Upper lobe of left lung (tissue), 6 donors: ENCODE measurements at regions not wholly inside any gene's neighbourhood (a gene's known extent, or its start where the extent isn't known, plus 50 kb on each side); places are given as distances from the start of the nearest gene placed in this dataset.

Source experiments
- ATAC-seq, 2 donors: fragments of 200-7000 bp; cut with Tn5 transposase; one replicate each; pipeline ENCODE4 v1.9.1; 2022; ENCODE audit warnings: mild to moderate bottlenecking in 2 of 2, moderate library complexity in 2 of 2; ENCODE audit not compliant: low FRiP score in 2 of 2
- DNase-seq, 2 donors: peaks; one replicate each; pipeline ENCODE4 v3.0.0-alpha.2; 2019 to 2020
- H3K27ac ChIP-seq, 4 donors: fragments of 200-600 bp; sonication (generic); one replicate each; pipeline ENCODE4 v1.5.1; 2016 to 2019
- H3K27me3 ChIP-seq, 4 donors: fragments of 200-600 bp; sonication (generic); one replicate each; pipeline ENCODE4 v1.5.1; 2017 to 2019
- H3K36me3 ChIP-seq, 4 donors: fragments of 200-600 bp; sonication (generic); one replicate each; pipeline ENCODE4 v1.5.1; 2016 to 2019
- H3K4me1 ChIP-seq, 4 donors: fragments of 200-600 bp; sonication (generic); one replicate each; pipeline ENCODE4 v1.5.1; 2018 to 2019
- H3K4me3 ChIP-seq, 4 donors: fragments of 200-600 bp; sonication (generic); one replicate each; pipeline ENCODE4 v1.5.1; 2017 to 2019; ENCODE audit warnings: mild to moderate bottlenecking in 2 of 4, moderate library complexity in 1 of 4
- H3K9me3 ChIP-seq, 4 donors: fragments of 200-600 bp; sonication (generic); one replicate each; pipeline ENCODE4 v1.5.1; 2018 to 2019
- EP300 ChIP-seq, 4 donors: sonication (generic); formaldehyde crosslinking; IDR thresholded peaks; one replicate each; pipeline ENCODE4 v1.5.1; 2017; ENCODE audit warnings: antibody characterized with exemption in 4 of 4, control low read depth in 2 of 4
- POLR2A ChIP-seq, 4 donors: fragments of 450-650 bp; IDR thresholded peaks; one replicate each; pipeline ENCODE4 v1.5.1; 2016 to 2017; ENCODE audit warnings: antibody characterized with exemption in 4 of 4, mild to moderate bottlenecking in 2 of 4
- POLR2AphosphoS5 ChIP-seq, 2 donors: sonication (generic); formaldehyde crosslinking; IDR thresholded peaks; one replicate each; pipeline ENCODE4 v1.5.1; 2017; ENCODE audit warnings: antibody characterized with exemption in 2 of 2
- WGBS, 2 donors: methylation state at CpG; one replicate each; pipeline ENCODE4 v1.1.5; 2017 to 2018; 5-methylcytosine and 5-hydroxymethylcytosine counted together
- TF ChIP-seq, protein P1 (sequence below), 6 experiments: fragments of 450-650 bp in 4 of 6; fragments of 200-600 bp in 2 of 6; sonication (generic) in 2 of 6; IDR thresholded peaks; one replicate each; pipeline ENCODE4 v1.5.1; 2016 to 2019; ENCODE audit warnings: antibody characterized with exemption in 6 of 6
- donor health status: DM: no; HTN: no; CAD: no; lungs with moderate emphysema.
- donor health status: DM: no; HTN: yes; CAD: no; lungs with severe emphysema.

- 83 to 85% methylated on average over 6 of the region's 6 CpGs for WGBS, 2 donors
- TF ChIP-seq EP300 (IDR thresholded peaks at IDR 0.05): no peak
- no peak for TF ChIP-seq POLR2A (IDR thresholded peaks at IDR 0.05)
- TF ChIP-seq POLR2AphosphoS5 (IDR thresholded peaks at IDR 0.05): no peak
- TF ChIP-seq, protein P1, sequence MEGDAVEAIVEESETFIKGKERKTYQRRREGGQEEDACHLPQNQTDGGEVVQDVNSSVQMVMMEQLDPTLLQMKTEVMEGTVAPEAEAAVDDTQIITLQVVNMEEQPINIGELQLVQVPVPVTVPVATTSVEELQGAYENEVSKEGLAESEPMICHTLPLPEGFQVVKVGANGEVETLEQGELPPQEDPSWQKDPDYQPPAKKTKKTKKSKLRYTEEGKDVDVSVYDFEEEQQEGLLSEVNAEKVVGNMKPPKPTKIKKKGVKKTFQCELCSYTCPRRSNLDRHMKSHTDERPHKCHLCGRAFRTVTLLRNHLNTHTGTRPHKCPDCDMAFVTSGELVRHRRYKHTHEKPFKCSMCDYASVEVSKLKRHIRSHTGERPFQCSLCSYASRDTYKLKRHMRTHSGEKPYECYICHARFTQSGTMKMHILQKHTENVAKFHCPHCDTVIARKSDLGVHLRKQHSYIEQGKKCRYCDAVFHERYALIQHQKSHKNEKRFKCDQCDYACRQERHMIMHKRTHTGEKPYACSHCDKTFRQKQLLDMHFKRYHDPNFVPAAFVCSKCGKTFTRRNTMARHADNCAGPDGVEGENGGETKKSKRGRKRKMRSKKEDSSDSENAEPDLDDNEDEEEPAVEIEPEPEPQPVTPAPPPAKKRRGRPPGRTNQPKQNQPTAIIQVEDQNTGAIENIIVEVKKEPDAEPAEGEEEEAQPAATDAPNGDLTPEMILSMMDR (IDR thresholded peaks at IDR 0.05): no peak
- no peaks in the 10 kb centered on the region for H3K36me3 ChIP-seq
- H3K4me1 ChIP-seq: no peaks in the 10 kb centered on the region
- ATAC-seq: no peak
- H3K4me3 ChIP-seq: no peak overlapping the region
- H3K27ac ChIP-seq: no peak overlapping the region
- no peak for DNase-seq
- no peaks in the 10 kb centered on the region for H3K27me3 ChIP-seq
- no peaks in the 10 kb centered on the region for H3K9me3 ChIP-seq
These were observed 273.7 kb downstream of the KLF12 start for GRCh38 chr13:73860501-73860900.

GRCh38 chr13:73859841-73860240 is 274.4 kb downstream of the KLF12 start:
- Histone ChIP-seq H3K4me1 (no peaks in the 10 kb centered on the region), H3K9me3 (no peaks in the 10 kb centered on the region), H3K4me3 (no peak overlapping the region), H3K27me3 (no peaks in the 10 kb centered on the region), H3K36me3 (no peaks in the 10 kb centered on the region), H3K27ac (no peak overlapping the region)
- no peak for ATAC-seq
- DNase-seq: no peak
- TF ChIP-seq EP300 (IDR thresholded peaks at IDR 0.05) (no peak), POLR2A (IDR thresholded peaks at IDR 0.05) (no peak), POLR2AphosphoS5 (IDR thresholded peaks at IDR 0.05) (no peak)
- TF ChIP-seq, protein P1 (IDR thresholded peaks at IDR 0.05): no peak
- 66 to 75% methylated on average over 4 of the region's 4 CpGs for WGBS, 2 donors

DNA sequence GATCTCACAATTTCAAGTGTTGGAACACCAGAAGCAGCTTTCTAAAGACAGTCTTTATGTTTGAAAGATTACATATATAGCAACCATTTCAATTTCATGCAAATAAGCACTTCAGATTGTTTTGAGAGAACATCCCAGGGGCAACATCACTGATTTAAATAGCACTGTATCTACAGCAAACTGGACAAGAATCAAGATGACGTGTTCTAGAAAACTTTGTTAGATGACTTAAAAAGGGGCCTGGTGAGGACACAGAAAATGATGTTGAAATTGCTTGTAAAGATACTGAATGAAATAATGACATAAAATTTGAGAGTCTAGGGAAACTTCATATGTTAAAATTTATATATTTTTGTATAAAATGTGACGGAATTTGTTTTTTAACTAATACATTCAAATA is 277.1 kb downstream of the KLF12 start:
- H3K4me1 ChIP-seq: no peaks in the 10 kb centered on the region

GRCh38 chr13:73851104-73851503 is 283.1 kb downstream of the KLF12 start:
- Histone ChIP-seq H3K4me3 (no peak overlapping the region), H3K9me3 (no peaks in the 10 kb centered on the region), H3K36me3 (no peaks in the 10 kb centered on the region), H3K4me1 (no peaks in the 10 kb centered on the region), H3K27me3 (no peaks in the 10 kb centered on the region), H3K27ac (no peak overlapping the region)
- DNase-seq (no peak), ATAC-seq (no peak)
- WGBS, 2 donors: 78 to 83% methylated on average over 3 of the region's 3 CpGs
- TF ChIP-seq, protein P1 (IDR thresholded peaks at IDR 0.05): no peak
- no peak for TF ChIP-seq EP300 (IDR thresholded peaks at IDR 0.05)
- no peak for TF ChIP-seq POLR2A (IDR thresholded peaks at IDR 0.05)
- TF ChIP-seq POLR2AphosphoS5 (IDR thresholded peaks at IDR 0.05): no peak

More for the DNA sequence above, 277.1 kb downstream of the KLF12 start:
- ATAC-seq (no peak), DNase-seq (no peak)
- TF ChIP-seq POLR2AphosphoS5 (IDR thresholded peaks at IDR 0.05): no peak
- no peak for TF ChIP-seq EP300 (IDR thresholded peaks at IDR 0.05)
- TF ChIP-seq POLR2A (IDR thresholded peaks at IDR 0.05): no peak
- TF ChIP-seq, protein P1 (IDR thresholded peaks at IDR 0.05): no peak
- Histone ChIP-seq H3K27ac (no peak overlapping the region), H3K9me3 (no peaks in the 10 kb centered on the region), H3K36me3 (no peaks in the 10 kb centered on the region), H3K4me3 (no peak overlapping the region), H3K27me3 (no peaks in the 10 kb centered on the region)
- 86 to 92% methylated on average over 2 of the region's 2 CpGs for WGBS, 2 donors

DNA sequence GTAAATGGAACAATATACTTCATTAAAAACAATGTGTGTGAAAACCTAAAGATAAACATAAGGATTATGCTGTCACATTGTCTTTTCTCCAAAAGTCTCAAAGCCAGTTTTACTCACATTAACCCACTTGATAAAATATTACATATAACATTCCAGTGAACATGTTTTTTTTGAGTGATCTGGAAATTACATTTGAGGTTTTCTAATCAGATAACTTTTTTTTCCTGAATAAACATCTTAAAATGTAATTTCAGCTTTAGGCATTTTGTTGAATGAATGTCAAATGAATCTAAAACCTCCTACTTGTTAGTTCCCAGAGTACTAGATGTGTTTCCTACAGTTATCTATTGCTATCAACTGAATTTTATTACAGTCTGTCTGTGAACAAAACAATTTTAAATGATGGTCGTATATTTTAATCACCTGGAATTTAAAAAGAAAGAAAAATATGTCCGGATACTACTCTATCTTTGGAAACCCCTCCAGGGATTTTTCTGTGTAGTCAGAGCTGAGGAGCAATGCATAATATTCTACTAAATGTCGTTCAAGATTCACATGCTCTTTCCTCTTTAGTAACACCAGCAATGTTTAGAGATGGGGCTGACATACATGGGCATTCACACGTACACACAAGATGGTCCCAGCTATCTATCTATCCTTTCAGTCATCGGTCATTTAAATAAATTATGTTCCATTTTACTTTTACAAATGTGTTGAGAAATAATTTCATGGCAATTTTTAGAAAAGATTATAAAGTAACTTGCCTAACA is 283.9 kb downstream of the KLF12 start:
- Histone ChIP-seq H3K27ac (no peak overlapping the region), H3K4me1 (no peaks in the 10 kb centered on the region), H3K36me3 (no peaks in the 10 kb centered on the region), H3K4me3 (no peak overlapping the region), H3K9me3 (no peaks in the 10 kb centered on the region), H3K27me3 (no peaks in the 10 kb centered on the region)
- DNase-seq (no peak), ATAC-seq (no peak)
- 65 to 73% methylated on average over 5 of the region's 5 CpGs for WGBS, 2 donors
- TF ChIP-seq POLR2A (IDR thresholded peaks at IDR 0.05) (no peak), POLR2AphosphoS5 (IDR thresholded peaks at IDR 0.05) (no peak), EP300 (IDR thresholded peaks at IDR 0.05) (no peak)
- TF ChIP-seq, protein P1 (IDR thresholded peaks at IDR 0.05): no peak
